NT2/D1 (cell line): ENCODE measurements at regions not wholly inside any gene's neighbourhood (a gene's known extent, or its start where the extent isn't known, plus 50 kb on each side); places are given as distances from the start of the nearest gene placed in this dataset.

ENCODE experiments used
- DNase-seq: peaks from one replicate; pipeline ENCODE4 v3.0.0-alpha.2; 2011; ENCODE audit warnings: low read depth, low spot score
- H3K27me3 ChIP-seq: 2 replicates; pipeline ENCODE4 v1.6.0; 2011; ENCODE audit warnings: mild to moderate bottlenecking; ENCODE audit not compliant: insufficient read length, insufficient read depth
- H3K36me3 ChIP-seq: 2 replicates; pipeline ENCODE4 v1.6.1; 2011; ENCODE audit warnings: mild to moderate bottlenecking, low read length, mixed read lengths; ENCODE audit not compliant: insufficient read depth, insufficient read length
- H3K4me1 ChIP-seq: 2 replicates; pipeline ENCODE4 v1.5.1; 2011; ENCODE audit not compliant: insufficient read depth, insufficient read length
- H3K4me3 ChIP-seq: 2 replicates; pipeline ENCODE4 v1.5.1; 2011; ENCODE audit warnings: low read depth; ENCODE audit not compliant: insufficient read length
- H3K9ac ChIP-seq: 2 replicates; pipeline ENCODE4 v1.6.0; 2011; ENCODE audit warnings: low read depth; ENCODE audit not compliant: insufficient read length
- H3K9me3 ChIP-seq: 2 replicates; pipeline ENCODE4 v1.5.1; 2011; ENCODE audit warnings: mild to moderate bottlenecking, low read length; ENCODE audit not compliant: insufficient read depth
- SUZ12 ChIP-seq: IDR thresholded peaks from 2 replicates; pipeline ENCODE4 v1.6.1; 2011; ENCODE audit not compliant: insufficient read length, insufficient read depth; ENCODE audit errors: extremely low read depth
- YY1 ChIP-seq: IDR thresholded peaks from 2 replicates; pipeline ENCODE4 v1.6.1; 2011; ENCODE audit not compliant: insufficient read length, insufficient read depth
- ZNF274 ChIP-seq: IDR thresholded peaks from 2 replicates; pipeline ENCODE4 v1.6.1; 2011; ENCODE audit warnings: mild to moderate bottlenecking, low read depth, low read length

GRCh38 chr6:4581468-4582385 is 194.5 kb upstream of the CDYL start:
- H3K9me3 ChIP-seq: no peaks in the 10 kb centered on the region
- TF ChIP-seq SUZ12 (no peak), YY1 (no peak), ZNF274 (no peak)
- no peak overlapping the region for H3K9ac ChIP-seq
- H3K4me1 ChIP-seq: no peaks in the 10 kb centered on the region
- no peaks in the 10 kb centered on the region for H3K36me3 ChIP-seq
- peak; percentile 11 for DNase-seq
- H3K27me3 ChIP-seq: no peaks in the 10 kb centered on the region
- H3K4me3 ChIP-seq: no peak overlapping the region

DNA sequence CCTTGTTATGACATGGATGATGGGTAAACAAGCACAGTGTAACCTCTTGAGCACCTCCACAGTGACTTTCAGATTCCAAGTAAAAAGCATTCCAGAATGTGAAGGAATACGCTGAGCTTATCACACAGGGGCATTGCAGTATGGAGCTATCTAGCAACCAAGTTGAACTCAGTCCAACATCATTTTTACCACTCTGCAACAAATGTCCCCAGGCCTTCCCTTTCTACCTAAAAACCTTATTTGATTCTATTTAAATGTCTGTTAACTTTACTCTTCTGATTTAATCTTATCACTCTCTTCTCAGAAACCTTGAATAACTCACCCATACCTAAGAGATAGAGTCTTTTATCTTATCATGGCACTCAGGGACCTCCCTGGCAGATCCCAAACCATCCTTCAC is 195.8 kb upstream of the CDYL start:
- H3K27me3 ChIP-seq: no peaks in the 10 kb centered on the region
- no peak overlapping the region for H3K9ac ChIP-seq
- DNase-seq: no peak
- no peak for TF ChIP-seq SUZ12
- H3K36me3 ChIP-seq: no peaks in the 10 kb centered on the region
- H3K4me1 ChIP-seq: no peaks in the 10 kb centered on the region
- H3K4me3 ChIP-seq: no peak overlapping the region
- H3K9me3 ChIP-seq: no peaks in the 10 kb centered on the region

DNA sequence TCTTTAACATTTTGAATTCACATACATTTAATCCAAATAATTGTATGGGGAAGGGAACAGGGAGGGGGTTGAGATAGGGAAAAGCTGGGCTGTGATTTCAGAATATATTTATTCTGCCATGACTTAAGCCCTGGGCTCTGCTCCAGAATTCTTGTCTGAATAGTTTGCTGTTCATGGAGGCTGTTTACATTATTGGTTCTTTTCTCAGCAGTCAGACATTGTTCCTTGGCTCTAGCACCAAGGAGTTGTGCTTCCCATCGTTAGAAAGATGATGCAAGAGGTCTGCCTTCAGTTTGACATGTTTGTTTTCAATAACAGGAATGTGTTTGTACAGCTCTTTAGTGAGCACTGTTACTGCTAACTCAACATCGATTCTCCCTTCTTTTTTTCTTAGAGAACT is 198.8 kb upstream of the CDYL start:
- no peaks in the 10 kb centered on the region for H3K36me3 ChIP-seq
- H3K27me3 ChIP-seq: no peaks in the 10 kb centered on the region
- no peak overlapping the region for H3K4me3 ChIP-seq
- H3K9ac ChIP-seq: no peak overlapping the region
- DNase-seq: no peak
- TF ChIP-seq YY1 (no peak), SUZ12 (no peak), ZNF274 (no peak)
- H3K9me3 ChIP-seq: no peaks in the 10 kb centered on the region
- no peaks in the 10 kb centered on the region for H3K4me1 ChIP-seq

- DNase-seq: no peak
- H3K9me3 ChIP-seq: peaks cover 10% of the 10 kb centered on the region; the same call in 1 of the 2 replicates
Measured at GRCh38 chr6:4575714-4576113, 200.5 kb upstream of the CDYL start.

DNA sequence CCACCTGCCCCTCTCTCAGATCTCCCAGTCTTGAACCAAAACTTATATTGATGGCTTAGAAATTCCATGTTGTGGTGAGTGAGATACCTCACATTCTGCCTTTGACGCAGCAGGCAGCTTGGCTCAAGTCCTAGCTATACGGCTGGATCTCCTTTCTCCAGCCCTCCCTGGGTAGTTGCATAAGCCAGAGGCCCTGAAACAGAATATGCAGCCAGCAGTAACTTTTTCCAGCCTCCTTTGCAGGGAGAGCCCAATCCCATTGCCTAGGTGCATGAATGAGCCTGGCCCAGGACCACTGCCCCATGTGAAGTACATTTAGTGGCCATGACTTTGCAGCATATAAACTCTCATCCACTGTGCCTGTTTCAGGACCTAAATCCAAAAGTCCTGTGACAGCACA is 202.2 kb upstream of the CDYL start:
- no peaks in the 10 kb centered on the region for H3K27me3 ChIP-seq
- TF ChIP-seq ZNF274 (no peak), YY1 (no peak), SUZ12 (no peak)
- no peaks in the 10 kb centered on the region for H3K36me3 ChIP-seq
- H3K9ac ChIP-seq: no peak overlapping the region
- peaks cover 13% of the 10 kb centered on the region; the same call in 1 of the 2 replicates for H3K9me3 ChIP-seq
- no peak for DNase-seq
- no peaks in the 10 kb centered on the region for H3K4me1 ChIP-seq
- no peak overlapping the region for H3K4me3 ChIP-seq

More at GRCh38 chr6:4575714-4576113, 200.5 kb upstream of the CDYL start:
- H3K4me1 ChIP-seq: no peaks in the 10 kb centered on the region
- H3K4me3 ChIP-seq: no peak overlapping the region
- TF ChIP-seq YY1: no peak
- TF ChIP-seq SUZ12: no peak
- TF ChIP-seq ZNF274: no peak
- H3K36me3 ChIP-seq: no peaks in the 10 kb centered on the region
- H3K27me3 ChIP-seq: no peaks in the 10 kb centered on the region
- H3K9ac ChIP-seq: no peak overlapping the region

GRCh38 chr6:4571011-4571410 is 205.2 kb upstream of the CDYL start:
- H3K36me3 ChIP-seq: no peaks in the 10 kb centered on the region
- no peak for DNase-seq

GRCh38 chr6:4568138-4568537 is 208.1 kb upstream of the CDYL start:
- DNase-seq: no peak
- Histone ChIP-seq H3K9me3 (peaks cover 13% of the 10 kb centered on the region; the same call in 1 of the 2 replicates), H3K4me1 (peaks cover 2% of the 10 kb centered on the region), H3K9ac (no peak overlapping the region), H3K27me3 (no peaks in the 10 kb centered on the region), H3K4me3 (no peak overlapping the region), H3K36me3 (no peaks in the 10 kb centered on the region)
- TF ChIP-seq YY1 (no peak), ZNF274 (no peak), SUZ12 (no peak)

More at GRCh38 chr6:4571011-4571410, 205.2 kb upstream of the CDYL start:
- Histone ChIP-seq H3K9ac (no peak overlapping the region), H3K27me3 (no peaks in the 10 kb centered on the region), H3K9me3 (peaks cover 13% of the 10 kb centered on the region; the same call in 1 of the 2 replicates), H3K4me1 (no peaks in the 10 kb centered on the region), H3K4me3 (no peak overlapping the region)
- no peak for TF ChIP-seq SUZ12
- no peak for TF ChIP-seq YY1
- no peak for TF ChIP-seq ZNF274

DNA sequence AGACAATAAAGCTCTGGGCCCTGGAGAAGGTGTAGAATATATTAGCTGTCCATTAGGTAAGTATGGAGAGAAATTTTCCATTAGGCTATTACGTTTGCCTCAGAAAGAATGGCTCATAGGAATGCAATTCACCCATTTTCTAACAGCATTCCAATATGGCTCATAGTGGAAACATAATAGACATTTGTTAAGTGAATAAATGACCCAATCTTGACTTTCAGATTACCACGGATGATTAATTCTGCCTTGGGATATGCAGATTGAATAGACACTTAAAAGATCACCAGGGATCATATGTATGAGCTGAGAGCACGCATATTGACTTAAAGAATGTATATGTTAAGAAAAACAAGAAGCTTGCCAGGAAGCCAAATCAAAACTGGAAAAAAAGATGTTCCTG is 209.1 kb upstream of the CDYL start:
- Histone ChIP-seq H3K36me3 (no peaks in the 10 kb centered on the region), H3K4me3 (no peak overlapping the region)

More for the DNA sequence above, 209.1 kb upstream of the CDYL start:
- TF ChIP-seq ZNF274 (no peak), YY1 (no peak), SUZ12 (no peak)
- no peaks in the 10 kb centered on the region for H3K27me3 ChIP-seq
- H3K4me1 ChIP-seq: peaks cover 2% of the 10 kb centered on the region
- no peak overlapping the region for H3K9ac ChIP-seq
- no peak for DNase-seq
- H3K9me3 ChIP-seq: peaks cover 13% of the 10 kb centered on the region; the same call in 1 of the 2 replicates
